A673 (cell line): ENCODE measurements at regions not wholly inside any gene's neighbourhood (a gene's known extent, or its start where the extent isn't known, plus 50 kb on each side); places are given as distances from the start of the nearest gene placed in this dataset.

Experiments used
- BruUV-seq: library from RNA; stranded (reverse); fragments of 400-500 nt; replicated peaks from 2 replicates; lab custom pipeline; 2021; lab: Mats Ljungman, UMichigan
- CTCF ChIA-PET: fragments of 300-600 bp; sonication (Branson Sonifier 250); formaldehyde crosslinking; loops from one replicate; lab custom pipeline; 2022; ENCODE audit warnings: antibody characterized with exemption; lab: Charles Lee
- POLR2A ChIA-PET: fragments of 300-600 bp; sonication (Branson Sonifier 250); formaldehyde crosslinking; loops from one replicate; lab custom pipeline; 2022; ENCODE audit warnings: antibody characterized with exemption; ENCODE audit not compliant: low non-redundant PET; lab: Charles Lee
- DNase-seq: peaks from one replicate; pipeline ENCODE4 v3.0.0-alpha.2; 2015; ENCODE audit warnings: low spot score
- H3K27ac ChIP-seq: fragments of 200-600 bp; sonication (generic); 2 replicates; pipeline ENCODE4 v1.5.1; 2016; ENCODE audit warnings: mixed run types, low read depth, mild to moderate bottlenecking, mixed read lengths, antibody characterized with exemption, low read length; ENCODE audit not compliant: poor library complexity, severe bottlenecking
- H3K27me3 ChIP-seq: fragments of 200-600 bp; sonication (generic); replicated peaks from 2 replicates; pipeline ENCODE4 v1.6.1; 2017; ENCODE audit warnings: mixed run types, low read depth, mild to moderate bottlenecking, mixed read lengths, antibody characterized with exemption, low read length; ENCODE audit not compliant: insufficient read depth, poor library complexity
- H3K36me3 ChIP-seq: fragments of 200-600 bp; sonication (generic); 2 replicates; pipeline ENCODE4 v1.6.1; 2016; ENCODE audit warnings: mixed run types, mild to moderate bottlenecking, mixed read lengths, antibody characterized with exemption, low read length; ENCODE audit not compliant: insufficient read depth, poor library complexity, severe bottlenecking
- H3K4me1 ChIP-seq: fragments of 200-600 bp; sonication (generic); 2 replicates; pipeline ENCODE4 v1.6.1; 2017; ENCODE audit warnings: mixed run types, mild to moderate bottlenecking, mixed read lengths, antibody characterized with exemption, low read length; ENCODE audit not compliant: insufficient read depth, poor library complexity, severe bottlenecking
- H3K4me3 ChIP-seq: fragments of 200-600 bp; sonication (generic); 2 replicates; pipeline ENCODE4 v1.5.1; 2016; ENCODE audit warnings: low read depth, mixed run types, mild to moderate bottlenecking, mixed read lengths, low read length; ENCODE audit not compliant: poor library complexity, severe bottlenecking
- H3K9me3 ChIP-seq: fragments of 200-600 bp; sonication (generic); 2 replicates; pipeline ENCODE4 v1.6.1; 2016; ENCODE audit warnings: mixed run types, low read depth, mild to moderate bottlenecking, mixed read lengths, antibody characterized with exemption, low read length; ENCODE audit not compliant: poor library complexity, severe bottlenecking
- EZH2 ChIP-seq: fragments of 200-600 bp; sonication (generic); IDR thresholded peaks from 2 replicates; pipeline ENCODE4 v1.6.1; 2017; ENCODE audit warnings: borderline replicate concordance, low read depth, mild to moderate bottlenecking, mixed read lengths, antibody characterized with exemption, low read length; ENCODE audit not compliant: poor library complexity, severe bottlenecking
- intact Hi-C: fragments of 100-400 bp; cut with micrococcal nuclease; formaldehyde crosslinking; loops from one replicate; pipeline ENCODE4 v1.10.0; 2022; ENCODE audit not compliant: unreplicated experiment
- TF ChIP-seq, protein P1 (sequence below): fragments of 300-800, 200-600 bp; sonication (generic); conservative IDR thresholded peaks from 2 replicates; pipeline ENCODE4 v1.5.1; 2017; ENCODE audit warnings: low read depth, mild to moderate bottlenecking, antibody characterized with exemption, low read length, moderate library complexity, mixed read lengths

DNA sequence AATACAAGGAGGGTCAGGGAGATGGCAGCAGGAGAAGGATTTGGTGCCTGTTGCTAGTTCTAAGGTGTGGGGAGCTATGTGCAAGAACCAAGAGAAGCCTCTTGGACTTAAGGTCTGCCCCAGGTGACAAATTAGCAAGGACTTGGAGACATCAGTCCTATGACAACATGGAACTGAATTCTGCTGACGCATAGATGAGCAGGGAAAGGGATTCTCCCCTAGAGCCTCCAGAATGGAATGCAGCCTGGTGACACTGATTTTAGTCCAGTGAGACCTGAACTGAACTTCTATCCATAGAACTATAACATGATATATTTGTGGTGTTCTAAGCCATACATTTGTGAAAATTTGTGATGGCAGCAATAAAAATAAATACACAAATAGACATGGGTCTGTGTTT, 215.6 kb downstream of the ESM1 start:
- Histone ChIP-seq H3K4me1 (no peaks in the 10 kb centered on the region), H3K36me3 (no peaks in the 10 kb centered on the region), H3K9me3 (no peaks in the 10 kb centered on the region), H3K27ac (no peak overlapping the region), H3K4me3 (no peak overlapping the region), H3K27me3 (no peaks in the 10 kb centered on the region)
- no peak for DNase-seq
- no TSS peak for BruUV-seq
- POLR2A ChIA-PET: no interaction called here
- TF ChIP-seq EZH2: no peak
- intact Hi-C loops: no loop called here
- CTCF ChIA-PET: no interaction called here

DNA sequence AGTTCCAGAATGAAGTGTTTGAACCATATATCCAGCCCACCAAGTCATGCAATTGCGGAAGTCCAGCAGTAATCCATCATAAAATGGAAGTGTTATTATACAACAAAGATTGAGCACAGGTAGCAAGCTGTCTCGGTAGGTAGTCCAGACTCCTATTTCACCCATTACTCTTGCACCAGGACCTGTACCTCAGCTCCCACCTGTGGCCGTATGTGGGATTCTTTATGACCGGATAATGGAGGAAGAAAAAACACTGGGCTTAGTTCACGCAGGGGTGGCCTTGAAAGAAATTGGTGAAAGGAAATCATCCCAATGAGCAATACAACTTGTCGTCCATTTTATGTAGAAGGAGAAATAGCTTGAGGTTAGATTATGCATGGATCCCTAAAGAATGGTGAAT, 216.3 kb downstream of the ESM1 start:
- intact Hi-C loops: no loop called here
- no peak for DNase-seq
- Histone ChIP-seq H3K4me1 (no peaks in the 10 kb centered on the region), H3K36me3 (no peaks in the 10 kb centered on the region), H3K9me3 (no peaks in the 10 kb centered on the region), H3K27me3 (no peaks in the 10 kb centered on the region), H3K27ac (no peak overlapping the region), H3K4me3 (no peak overlapping the region)
- no TSS peak for BruUV-seq
- TF ChIP-seq EZH2: no peak
- TF ChIP-seq, protein P1, sequence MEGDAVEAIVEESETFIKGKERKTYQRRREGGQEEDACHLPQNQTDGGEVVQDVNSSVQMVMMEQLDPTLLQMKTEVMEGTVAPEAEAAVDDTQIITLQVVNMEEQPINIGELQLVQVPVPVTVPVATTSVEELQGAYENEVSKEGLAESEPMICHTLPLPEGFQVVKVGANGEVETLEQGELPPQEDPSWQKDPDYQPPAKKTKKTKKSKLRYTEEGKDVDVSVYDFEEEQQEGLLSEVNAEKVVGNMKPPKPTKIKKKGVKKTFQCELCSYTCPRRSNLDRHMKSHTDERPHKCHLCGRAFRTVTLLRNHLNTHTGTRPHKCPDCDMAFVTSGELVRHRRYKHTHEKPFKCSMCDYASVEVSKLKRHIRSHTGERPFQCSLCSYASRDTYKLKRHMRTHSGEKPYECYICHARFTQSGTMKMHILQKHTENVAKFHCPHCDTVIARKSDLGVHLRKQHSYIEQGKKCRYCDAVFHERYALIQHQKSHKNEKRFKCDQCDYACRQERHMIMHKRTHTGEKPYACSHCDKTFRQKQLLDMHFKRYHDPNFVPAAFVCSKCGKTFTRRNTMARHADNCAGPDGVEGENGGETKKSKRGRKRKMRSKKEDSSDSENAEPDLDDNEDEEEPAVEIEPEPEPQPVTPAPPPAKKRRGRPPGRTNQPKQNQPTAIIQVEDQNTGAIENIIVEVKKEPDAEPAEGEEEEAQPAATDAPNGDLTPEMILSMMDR: no peak
- POLR2A ChIA-PET: no interaction called here
- CTCF ChIA-PET: no interaction called here

- intact Hi-C loops: no loop called here
- POLR2A ChIA-PET: no interaction called here
Observed at GRCh38 chr5:54766748-54767147, 218.6 kb downstream of the ESM1 start.

More at GRCh38 chr5:54766748-54767147, 218.6 kb downstream of the ESM1 start:
- Histone ChIP-seq H3K4me3 (no peak overlapping the region), H3K27ac (no peak overlapping the region), H3K9me3 (no peaks in the 10 kb centered on the region), H3K36me3 (no peaks in the 10 kb centered on the region), H3K4me1 (no peaks in the 10 kb centered on the region), H3K27me3 (no peaks in the 10 kb centered on the region)
- CTCF ChIA-PET: no interaction called here
- DNase-seq: no peak
- TF ChIP-seq, protein P1: peak; percentile 33
- TF ChIP-seq EZH2: no peak
- BruUV-seq: no TSS peak
